ENCODE measurements at regions not wholly inside any gene's neighbourhood (a gene's known extent, or its start where the extent isn't known, plus 50 kb on each side); places are given as distances from the start of the nearest gene placed in this dataset.

GRCh38 chr2:126504949-126505348 lies 151.0 kb upstream of the GYPC start:
- no peak overlapping the region for H3K27ac ChIP-seq
- DNase-seq (ENCODE audit: extremely low spot score in 2 of 2), result no peak
- H3K4me1 ChIP-seq, result no peaks in the 10 kb centered on the region
- no peaks in the 10 kb centered on the region for H3K9me3 ChIP-seq
- no peaks in the 10 kb centered on the region for H3K27me3 ChIP-seq
- TF ChIP-seq POLR2AphosphoS5 (IDR thresholded peaks at IDR 0.05; ENCODE audit: insufficient read depth in 1 of 2, low read depth in 1 of 2), result no peak
- TF ChIP-seq POLR2A (IDR thresholded peaks at IDR 0.05), result no peak
- TF ChIP-seq CTCF (IDR thresholded peaks at IDR 0.05), result no peak
- H3K36me3 ChIP-seq, result no peaks in the 10 kb centered on the region
- H3K4me3 ChIP-seq, result no peak overlapping the region
- intact Hi-C loops (cut with DNase I), result no loop called here

- no peak for TF ChIP-seq CTCF (IDR thresholded peaks at IDR 0.05)
- no peak for TF ChIP-seq POLR2A (IDR thresholded peaks at IDR 0.05)
- TF ChIP-seq POLR2AphosphoS5 (IDR thresholded peaks at IDR 0.05; ENCODE audit: insufficient read depth in 1 of 2, low read depth in 1 of 2), result no peak
- no peaks in the 10 kb centered on the region for H3K9me3 ChIP-seq
- no peaks in the 10 kb centered on the region for H3K36me3 ChIP-seq
- DNase-seq (ENCODE audit: extremely low spot score in 2 of 2), result no peak
- intact Hi-C loops (cut with DNase I), result no loop called here
- no peak overlapping the region for H3K4me3 ChIP-seq
- H3K27ac ChIP-seq, result no peak overlapping the region
- no peaks in the 10 kb centered on the region for H3K27me3 ChIP-seq
- no peaks in the 10 kb centered on the region for H3K4me1 ChIP-seq
Measured at GRCh38 chr2:126506786-126507185, 149.2 kb upstream of the GYPC start.

GRCh38 chr2:126507425-126507911 lies 148.5 kb upstream of the GYPC start:
- Histone ChIP-seq H3K4me1 (no peaks in the 10 kb centered on the region), H3K27me3 (no peaks in the 10 kb centered on the region), H3K9me3 (no peaks in the 10 kb centered on the region), H3K36me3 (no peaks in the 10 kb centered on the region), H3K27ac (no peak overlapping the region), H3K4me3 (no peak overlapping the region)
- DNase-seq (ENCODE audit: extremely low spot score in 2 of 2), result no peak
- intact Hi-C loops (cut with DNase I), result no loop called here
- TF ChIP-seq CTCF (IDR thresholded peaks at IDR 0.05) (no peak), POLR2A (IDR thresholded peaks at IDR 0.05) (no peak), POLR2AphosphoS5 (IDR thresholded peaks at IDR 0.05; ENCODE audit: insufficient read depth in 1 of 2, low read depth in 1 of 2) (no peak)

GRCh38 chr2:126510356-126510755 lies 145.6 kb upstream of the GYPC start:
- no peaks in the 10 kb centered on the region for H3K9me3 ChIP-seq
- H3K4me3 ChIP-seq, result no peak overlapping the region
- TF ChIP-seq POLR2AphosphoS5 (IDR thresholded peaks at IDR 0.05; ENCODE audit: insufficient read depth in 1 of 2, low read depth in 1 of 2), result no peak
- no peak for TF ChIP-seq CTCF (IDR thresholded peaks at IDR 0.05)
- TF ChIP-seq POLR2A (IDR thresholded peaks at IDR 0.05), result no peak
- intact Hi-C loops (cut with DNase I), result no loop called here
- H3K27ac ChIP-seq, result no peak overlapping the region
- H3K27me3 ChIP-seq, result no peaks in the 10 kb centered on the region
- no peaks in the 10 kb centered on the region for H3K4me1 ChIP-seq
- H3K36me3 ChIP-seq, result no peaks in the 10 kb centered on the region
- DNase-seq (ENCODE audit: extremely low spot score in 2 of 2), result no peak

- no peaks in the 10 kb centered on the region for H3K4me1 ChIP-seq
- no peak overlapping the region for H3K4me3 ChIP-seq
- TF ChIP-seq CTCF (IDR thresholded peaks at IDR 0.05), result no peak
- TF ChIP-seq POLR2AphosphoS5 (IDR thresholded peaks at IDR 0.05; ENCODE audit: insufficient read depth in 1 of 2, low read depth in 1 of 2), result no peak
- TF ChIP-seq POLR2A (IDR thresholded peaks at IDR 0.05), result no peak
- intact Hi-C loops (cut with DNase I), result no loop called here
- H3K36me3 ChIP-seq, result no peaks in the 10 kb centered on the region
- peak in 1 of 2 donors; percentile 37 for DNase-seq (ENCODE audit: extremely low spot score in 2 of 2)
- no peak overlapping the region for H3K27ac ChIP-seq
- H3K27me3 ChIP-seq, result no peaks in the 10 kb centered on the region
- no peaks in the 10 kb centered on the region for H3K9me3 ChIP-seq
Measured at GRCh38 chr2:126510960-126511359, 145.0 kb upstream of the GYPC start.
